AG10803 (cell line): ENCODE measurements at regions not wholly inside any gene's neighbourhood (a gene's known extent, or its start where the extent isn't known, plus 50 kb on each side); places are given as distances from the start of the nearest gene placed in this dataset.

ENCODE experiments used
- DNase-seq: peaks from one replicate; pipeline ENCODE4 v3.0.0; 2010; ENCODE audit warnings: low read depth
- H3K4me3 ChIP-seq: 2 replicates; pipeline ENCODE4 v1.5.1; 2011; ENCODE audit warnings: mild to moderate bottlenecking, low read length, control low read depth
- TF ChIP-seq, protein P1 (sequence below): conservative IDR thresholded peaks from 2 replicates; pipeline ENCODE4 v1.5.1; 2011; ENCODE audit warnings: mild to moderate bottlenecking, low read length, control low read depth, inconsistent platforms

DNA sequence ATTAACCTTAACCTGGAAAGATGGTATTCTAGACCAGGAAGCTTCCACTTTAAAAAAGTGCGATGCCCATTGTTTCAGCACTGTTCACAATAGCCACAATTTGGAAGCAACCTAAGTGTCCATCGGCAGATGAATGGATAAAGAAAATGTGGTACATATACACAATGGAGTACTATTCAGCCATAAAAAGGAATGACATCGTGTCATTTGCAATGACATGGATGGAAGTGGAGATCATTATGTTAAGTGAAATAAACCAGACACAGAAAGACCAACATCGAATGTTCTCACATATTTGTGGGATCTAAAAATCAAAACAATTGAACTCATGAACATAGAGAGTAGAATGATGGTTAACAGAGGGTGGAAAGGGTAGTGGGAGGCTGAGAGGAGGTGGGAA is 94.2 kb downstream of the NR2F2 start:
- no peak for DNase-seq
- H3K4me3 ChIP-seq: no peak overlapping the region
- TF ChIP-seq, protein P1, sequence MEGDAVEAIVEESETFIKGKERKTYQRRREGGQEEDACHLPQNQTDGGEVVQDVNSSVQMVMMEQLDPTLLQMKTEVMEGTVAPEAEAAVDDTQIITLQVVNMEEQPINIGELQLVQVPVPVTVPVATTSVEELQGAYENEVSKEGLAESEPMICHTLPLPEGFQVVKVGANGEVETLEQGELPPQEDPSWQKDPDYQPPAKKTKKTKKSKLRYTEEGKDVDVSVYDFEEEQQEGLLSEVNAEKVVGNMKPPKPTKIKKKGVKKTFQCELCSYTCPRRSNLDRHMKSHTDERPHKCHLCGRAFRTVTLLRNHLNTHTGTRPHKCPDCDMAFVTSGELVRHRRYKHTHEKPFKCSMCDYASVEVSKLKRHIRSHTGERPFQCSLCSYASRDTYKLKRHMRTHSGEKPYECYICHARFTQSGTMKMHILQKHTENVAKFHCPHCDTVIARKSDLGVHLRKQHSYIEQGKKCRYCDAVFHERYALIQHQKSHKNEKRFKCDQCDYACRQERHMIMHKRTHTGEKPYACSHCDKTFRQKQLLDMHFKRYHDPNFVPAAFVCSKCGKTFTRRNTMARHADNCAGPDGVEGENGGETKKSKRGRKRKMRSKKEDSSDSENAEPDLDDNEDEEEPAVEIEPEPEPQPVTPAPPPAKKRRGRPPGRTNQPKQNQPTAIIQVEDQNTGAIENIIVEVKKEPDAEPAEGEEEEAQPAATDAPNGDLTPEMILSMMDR: no peak

DNA sequence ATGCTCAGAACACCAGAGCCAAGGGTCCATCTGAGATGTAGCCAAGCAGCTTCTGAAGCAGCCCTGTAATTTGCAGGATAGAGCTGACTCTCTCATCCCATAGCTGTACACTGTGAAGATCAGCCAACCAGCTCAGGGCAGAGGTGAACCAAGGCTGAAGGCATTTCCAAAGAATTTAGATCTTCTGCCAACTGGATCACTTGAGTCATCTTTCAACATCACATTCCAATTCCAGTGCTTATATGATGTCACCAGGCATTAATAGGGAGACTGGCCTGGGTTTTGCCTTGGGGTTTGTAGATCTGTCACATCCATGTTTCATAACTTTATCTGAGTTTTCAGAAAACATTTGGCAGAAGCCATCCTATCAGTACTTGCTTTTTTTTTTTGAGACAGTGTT is 98.2 kb downstream of the NR2F2 start:
- peak; percentile 95 for DNase-seq
- no peak overlapping the region for H3K4me3 ChIP-seq
- TF ChIP-seq, protein P1: no peak

DNA sequence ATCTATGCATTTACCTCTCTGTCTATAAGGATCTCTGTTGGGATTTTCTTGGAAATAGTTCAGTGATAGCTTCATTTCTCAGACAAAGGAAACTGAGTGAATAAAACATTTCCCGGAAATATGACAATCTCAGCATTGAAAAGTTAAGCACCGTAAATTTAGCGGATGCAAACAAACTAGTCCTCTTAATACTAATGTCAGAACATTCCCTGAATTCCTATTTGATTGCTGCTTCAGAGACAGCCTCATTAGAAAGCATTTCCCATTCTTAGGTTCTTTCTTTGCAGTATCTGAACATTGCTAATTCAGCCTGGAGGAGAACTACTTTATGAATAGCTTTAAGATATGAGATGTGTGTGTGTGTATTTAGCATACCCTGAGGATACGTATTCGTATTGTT is 101.3 kb downstream of the NR2F2 start:
- no peak overlapping the region for H3K4me3 ChIP-seq
- no peak for DNase-seq
- TF ChIP-seq, protein P1: no peak

DNA sequence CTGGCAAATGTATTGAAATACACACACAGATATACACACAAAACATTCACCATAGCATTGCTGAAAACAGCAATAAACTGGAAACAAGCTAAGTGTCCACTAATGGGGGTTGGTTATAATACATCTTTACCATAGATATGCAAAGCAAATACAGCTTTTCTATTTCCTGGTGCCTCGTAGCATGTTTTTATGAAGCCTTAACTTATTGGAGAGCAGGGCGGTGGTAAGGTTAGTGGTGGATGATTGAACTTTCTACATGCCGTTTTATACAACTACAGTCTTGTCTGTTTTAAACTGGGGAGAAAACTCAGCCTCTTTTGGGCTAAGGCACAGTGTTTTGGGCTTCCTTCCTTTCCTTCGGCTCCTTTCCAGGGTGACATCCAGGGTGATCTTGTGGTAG is 104.5 kb downstream of the NR2F2 start:
- no peak for DNase-seq
- TF ChIP-seq, protein P1: no peak
- no peak overlapping the region for H3K4me3 ChIP-seq

DNA sequence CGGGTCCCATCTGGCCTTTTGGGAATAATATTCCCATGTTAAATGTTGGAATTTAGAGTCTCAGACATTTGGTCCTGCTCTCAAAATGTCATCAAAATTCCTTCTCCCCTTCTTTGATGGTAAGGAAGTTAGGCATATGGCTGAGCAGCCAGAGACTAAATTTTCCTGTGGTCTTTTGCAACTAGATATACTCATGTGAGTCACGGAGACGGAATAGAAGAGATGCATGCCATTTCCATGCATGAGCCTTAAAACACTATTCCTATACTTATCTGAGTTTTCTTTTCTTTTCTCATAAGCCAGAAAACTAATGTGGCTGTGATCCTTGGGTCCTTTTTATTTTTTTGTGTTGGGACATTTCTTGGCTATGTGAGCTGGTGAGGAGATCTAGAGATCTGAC is 105.3 kb downstream of the NR2F2 start:
- DNase-seq: no peak
- TF ChIP-seq, protein P1: no peak
- H3K4me3 ChIP-seq: no peak overlapping the region

DNA sequence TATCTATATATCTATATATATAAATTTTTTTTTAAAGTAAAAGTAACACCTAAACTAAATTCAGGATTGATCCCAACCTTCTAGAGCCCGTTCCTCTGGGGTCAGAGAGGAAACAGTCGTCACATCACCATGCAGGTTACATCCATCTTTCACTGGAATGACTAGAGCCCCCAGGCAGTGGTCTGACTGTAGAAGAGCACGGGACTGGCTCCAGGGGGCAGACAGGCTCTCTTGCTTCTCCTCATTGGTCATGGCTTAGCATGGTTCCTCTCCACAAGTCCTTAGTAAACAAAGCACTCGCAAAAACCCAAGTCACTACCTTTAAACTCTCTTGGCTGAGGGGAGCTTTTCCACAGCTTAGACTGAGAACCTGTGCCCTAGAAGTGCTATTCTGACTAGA is 110.5 kb downstream of the NR2F2 start:
- no peak overlapping the region for H3K4me3 ChIP-seq
- TF ChIP-seq, protein P1: no peak
- no peak for DNase-seq

DNA sequence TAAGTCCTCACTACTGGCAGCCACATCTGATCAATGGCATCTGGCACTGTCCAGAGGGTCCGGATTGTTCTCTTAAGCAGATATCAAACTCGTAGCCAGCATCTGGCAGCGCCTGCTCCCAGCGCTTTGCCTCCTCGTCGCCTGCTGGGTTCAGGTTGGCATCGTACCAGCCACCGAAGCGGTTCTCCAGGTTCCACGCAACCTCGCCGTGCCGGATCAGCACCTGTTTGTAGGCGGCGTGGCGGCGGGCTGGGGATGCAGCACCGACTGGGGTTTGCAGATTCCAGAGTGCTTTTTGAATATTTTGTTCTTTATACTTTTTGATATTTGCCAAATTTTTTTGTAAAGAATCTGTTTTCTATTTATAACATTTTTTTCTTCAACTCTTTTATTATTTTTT is 111.6 kb downstream of the NR2F2 start:
- DNase-seq: no peak
- TF ChIP-seq, protein P1: no peak
- H3K4me3 ChIP-seq: no peak overlapping the region
